Choroid plexus epithelial cell (primary cell): ENCODE measurements at regions not wholly inside any gene's neighbourhood (a gene's known extent, or its start where the extent isn't known, plus 50 kb on each side); places are given as distances from the start of the nearest gene placed in this dataset.
A peak's percentile ranks its signal among the peaks of the same experiment; 100 is the strongest.

Experiments
- DNase-seq: peaks from one replicate; pipeline ENCODE4 v3.0.0-alpha.2; 2010; ENCODE audit warnings: low read depth
- H3K4me3 ChIP-seq: 2 replicates; pipeline ENCODE4 v1.5.1; 2011; ENCODE audit warnings: low read depth, mild to moderate bottlenecking, control low read depth, low read length, moderate library complexity
- TF ChIP-seq, protein P1 (sequence below): conservative IDR thresholded peaks from 2 replicates; pipeline ENCODE4 v1.5.1; 2011; ENCODE audit warnings: low read depth, mild to moderate bottlenecking, control low read depth, inconsistent platforms, low read length, moderate library complexity

DNA sequence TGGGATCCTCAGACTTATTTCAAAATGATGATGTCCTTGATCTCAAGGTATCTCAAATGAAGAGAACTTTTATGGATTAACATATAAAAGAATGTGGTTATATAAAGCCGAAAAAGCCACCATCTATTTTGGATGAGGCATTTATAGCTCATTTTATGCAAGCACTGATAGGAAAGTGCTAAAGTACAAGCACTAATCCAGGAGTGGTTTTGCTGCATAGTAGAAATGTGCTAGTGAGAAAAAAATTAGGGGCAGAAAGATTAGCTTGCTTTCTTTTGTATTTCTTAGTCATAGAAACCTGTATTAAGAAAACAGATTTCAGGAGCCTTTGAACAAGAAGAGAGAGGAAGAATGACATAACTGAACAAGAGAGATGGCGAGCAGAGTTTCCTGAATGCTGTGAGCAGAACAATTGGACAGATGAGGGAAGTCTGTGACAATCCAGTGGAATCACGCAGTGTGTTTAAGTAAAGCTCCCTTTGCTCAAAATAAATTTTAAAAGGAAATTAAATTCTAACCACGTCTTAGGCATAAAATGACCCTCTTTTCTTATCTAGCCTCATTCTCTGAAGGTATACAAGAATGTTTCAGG is 238.2 kb upstream of the NOVA1 start:
- TF ChIP-seq, protein P1, sequence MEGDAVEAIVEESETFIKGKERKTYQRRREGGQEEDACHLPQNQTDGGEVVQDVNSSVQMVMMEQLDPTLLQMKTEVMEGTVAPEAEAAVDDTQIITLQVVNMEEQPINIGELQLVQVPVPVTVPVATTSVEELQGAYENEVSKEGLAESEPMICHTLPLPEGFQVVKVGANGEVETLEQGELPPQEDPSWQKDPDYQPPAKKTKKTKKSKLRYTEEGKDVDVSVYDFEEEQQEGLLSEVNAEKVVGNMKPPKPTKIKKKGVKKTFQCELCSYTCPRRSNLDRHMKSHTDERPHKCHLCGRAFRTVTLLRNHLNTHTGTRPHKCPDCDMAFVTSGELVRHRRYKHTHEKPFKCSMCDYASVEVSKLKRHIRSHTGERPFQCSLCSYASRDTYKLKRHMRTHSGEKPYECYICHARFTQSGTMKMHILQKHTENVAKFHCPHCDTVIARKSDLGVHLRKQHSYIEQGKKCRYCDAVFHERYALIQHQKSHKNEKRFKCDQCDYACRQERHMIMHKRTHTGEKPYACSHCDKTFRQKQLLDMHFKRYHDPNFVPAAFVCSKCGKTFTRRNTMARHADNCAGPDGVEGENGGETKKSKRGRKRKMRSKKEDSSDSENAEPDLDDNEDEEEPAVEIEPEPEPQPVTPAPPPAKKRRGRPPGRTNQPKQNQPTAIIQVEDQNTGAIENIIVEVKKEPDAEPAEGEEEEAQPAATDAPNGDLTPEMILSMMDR, result no peak
- no peak for DNase-seq
- H3K4me3 ChIP-seq, result no peak overlapping the region

- DNase-seq, result peak; percentile 4
- TF ChIP-seq, protein P1, result no peak
- no peak overlapping the region for H3K4me3 ChIP-seq
Observed at GRCh38 chr14:26839481-26839880, 241.6 kb upstream of the NOVA1 start.

- TF ChIP-seq, protein P1, result no peak
- DNase-seq, result peak; percentile 44
- H3K4me3 ChIP-seq, result no peak overlapping the region
Observed at GRCh38 chr14:26841326-26841725, 243.5 kb upstream of the NOVA1 start.

GRCh38 chr14:26841920-26842741 is 244.3 kb upstream of the NOVA1 start:
- TF ChIP-seq, protein P1, result no peak
- H3K4me3 ChIP-seq, result no peak overlapping the region
- peak; percentile 94 for DNase-seq

DNA sequence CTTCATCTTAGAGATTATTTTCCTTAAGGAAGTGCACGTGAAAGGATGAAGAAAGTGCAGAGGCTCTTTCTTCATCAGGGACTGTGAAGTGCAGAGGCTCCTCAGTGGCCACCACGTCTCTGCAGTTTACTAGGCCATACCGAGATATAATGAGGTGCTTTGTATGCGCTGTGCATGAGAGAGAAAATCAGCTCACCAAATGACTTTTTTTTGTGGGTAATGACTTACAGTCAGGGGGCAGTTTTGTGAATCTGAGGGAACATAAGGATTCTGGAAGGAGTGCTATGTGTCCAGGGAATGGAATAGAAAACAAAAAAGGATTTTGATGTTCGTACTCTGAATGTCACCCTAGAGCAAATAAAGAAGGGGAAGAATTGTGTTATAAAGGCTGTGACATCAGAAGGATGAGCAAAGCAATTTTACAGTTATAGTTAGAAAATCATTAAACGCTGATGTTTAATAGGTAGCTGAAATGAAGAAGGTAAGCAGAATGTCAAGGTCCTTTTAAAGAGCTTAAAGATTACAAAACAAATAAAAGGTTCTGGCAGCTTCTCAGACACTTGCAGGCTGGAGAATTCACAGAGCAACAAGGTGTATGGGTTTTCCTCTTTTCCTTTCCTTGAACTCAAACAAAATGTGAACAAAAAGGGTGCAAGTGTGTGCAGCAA is 247.5 kb upstream of the NOVA1 start:
- no peak overlapping the region for H3K4me3 ChIP-seq
- TF ChIP-seq, protein P1, result no peak
- DNase-seq, result no peak

- H3K4me3 ChIP-seq, result no peak overlapping the region
- TF ChIP-seq, protein P1, result no peak
- DNase-seq, result peak; percentile 48
Observed at GRCh38 chr14:26846388-26846787, 248.6 kb upstream of the NOVA1 start.
